ENCODE measurements at regions not wholly inside any gene's neighbourhood (a gene's known extent, or its start where the extent isn't known, plus 50 kb on each side); places are given as distances from the start of the nearest gene placed in this dataset.

GRCh38 chr2:38436227-38436664, 59.2 kb upstream of the ATL2 start (continued):
- TF ChIP-seq HMG20A (CRISPR knock-in tag; IDR thresholded peaks at IDR 0.05; ENCODE audit: borderline replicate concordance) (peak; percentile 88), ZNF329 (CRISPR knock-in tag; IDR thresholded peaks at IDR 0.05; ENCODE audit: low read depth) (0 out of 2 replicates have a peak, but pooled peaks have one; percentile 31), CCAR2 (optimal IDR thresholded peaks at IDR 0.05; ENCODE audit: low read depth, low read length) (no peak), ZNF577 (CRISPR knock-in tag; IDR thresholded peaks at IDR 0.05; ENCODE audit: borderline replicate concordance, low read depth) (no peak), ADNP (CRISPR knock-in tag; IDR thresholded peaks at IDR 0.05) (peak; percentile 43; the same call in 1 of the 2 replicates), EHMT2 (IDR thresholded peaks at IDR 0.05; ENCODE audit: borderline replicate concordance, low read depth, low read length) (peak; percentile 94), MXD3 (CRISPR knock-in tag; IDR thresholded peaks at IDR 0.05) (no peak), HHEX (CRISPR knock-in tag; IDR thresholded peaks at IDR 0.05) (peak; percentile 88), SPEN (CRISPR knock-in tag; IDR thresholded peaks at IDR 0.05; ENCODE audit: low read depth) (0 out of 2 replicates have a peak, but pooled peaks have one; percentile 44), NFIC (IDR thresholded peaks at IDR 0.05; ENCODE audit: low read length) (no peak), SRF (IDR thresholded peaks at IDR 0.05; ENCODE audit: low read depth, low read length) (0 out of 2 replicates have a peak, but pooled peaks have one; percentile 14), ZNF556 (CRISPR knock-in tag; IDR thresholded peaks at IDR 0.05; ENCODE audit: borderline replicate concordance) (0 out of 2 replicates have a peak, but pooled peaks have one; percentile 55), ZBTB2 (CRISPR knock-in tag; IDR thresholded peaks at IDR 0.05; ENCODE audit: low read depth) (no peak), ZNF20 (CRISPR knock-in tag; IDR thresholded peaks at IDR 0.05) (no peak), JARID2 (CRISPR knock-in tag; IDR thresholded peaks at IDR 0.05; ENCODE audit: insufficient replicate concordance) (no peak), DNMT3B (CRISPR knock-in tag; conservative IDR thresholded peaks at IDR 0.05) (0 out of 2 replicates have a peak, but pooled peaks have one; percentile 50), SMYD3 (CRISPR knock-in tag; IDR thresholded peaks at IDR 0.05) (peak; percentile 63; the same call in 1 of the 2 replicates), HMG20B (CRISPR knock-in tag; conservative IDR thresholded peaks at IDR 0.05) (peak; percentile 87), MTERF4 (CRISPR knock-in tag; IDR thresholded peaks at IDR 0.05) (no peak), ZSCAN5A (CRISPR knock-in tag; IDR thresholded peaks at IDR 0.05; ENCODE audit: borderline replicate concordance) (0 out of 2 replicates have a peak, but pooled peaks have one; percentile 39), ZSCAN25 (CRISPR knock-in tag; IDR thresholded peaks at IDR 0.05) (no peak), MEIS2 (CRISPR knock-in tag; IDR thresholded peaks at IDR 0.05) (0 out of 2 replicates have a peak, but pooled peaks have one; percentile 42), ZNF768 (CRISPR knock-in tag; IDR thresholded peaks at IDR 0.05) (no peak), ZNF644 (CRISPR knock-in tag; IDR thresholded peaks at IDR 0.05; ENCODE audit: low read depth) (peak; percentile 99), ZNF800 (CRISPR knock-in tag; IDR thresholded peaks at IDR 0.05) (no peak), ZNF703 (CRISPR knock-in tag; IDR thresholded peaks at IDR 0.05; ENCODE audit: borderline replicate concordance) (0 out of 2 replicates have a peak, but pooled peaks have one; percentile 39)
